ENCODE measurements at regions not wholly inside any gene's neighbourhood (a gene's known extent, or its start where the extent isn't known, plus 50 kb on each side); places are given as distances from the start of the nearest gene placed in this dataset.

GRCh38 chr20:1784586-1784985 lies 110.6 kb upstream of the SIRPA start:
- no peak for DNase-seq

GRCh38 chr20:1783245-1783644 lies 112.0 kb upstream of the SIRPA start:
- no peak for DNase-seq

- DNase-seq, result no peak
These were observed 113.0 kb upstream of the SIRPA start for GRCh38 chr20:1782181-1782580.

GRCh38 chr20:1779567-1779966 lies 115.6 kb upstream of the SIRPA start:
- no peak for DNase-seq

GRCh38 chr20:1778338-1778737 lies 116.9 kb upstream of the SIRPA start:
- no peak for DNase-seq

GRCh38 chr20:1777476-1777820 lies 117.8 kb upstream of the SIRPA start:
- DNase-seq, result no peak

- peak; percentile 52 to 75 for DNase-seq
These were observed 118.3 kb upstream of the SIRPA start for GRCh38 chr20:1776681-1777475.

GRCh38 chr20:1775117-1775516 lies 117.5 kb upstream of the SIRPG start:
- no peak for DNase-seq

GRCh38 chr20:1774479-1774878 lies 116.9 kb upstream of the SIRPG start:
- DNase-seq, result no peak

- no peak for DNase-seq
These were observed 116.2 kb upstream of the SIRPG start for GRCh38 chr20:1773816-1774215.

GRCh38 chr20:1769491-1769890 lies 111.9 kb upstream of the SIRPG start:
- DNase-seq, result no peak

- no peak for DNase-seq
These were observed 109.2 kb upstream of the SIRPG start for GRCh38 chr20:1766731-1767130.

- DNase-seq, result peak; percentile 56 to 75
These were observed 106.8 kb upstream of the SIRPG start for GRCh38 chr20:1764136-1765033.

- DNase-seq, result no peak
These were observed 104.0 kb upstream of the SIRPG start for GRCh38 chr20:1761598-1761997.

- DNase-seq, result no peak
These were observed 103.5 kb upstream of the SIRPG start for GRCh38 chr20:1761116-1761515.

- DNase-seq, result no peak
These were observed 101.2 kb upstream of the SIRPG start for GRCh38 chr20:1758765-1759164.

GRCh38 chr20:1757606-1758512 lies 100.3 kb upstream of the SIRPG start:
- no peak for DNase-seq

GRCh38 chr20:1757072-1757471 lies 99.5 kb upstream of the SIRPG start:
- no peak for DNase-seq

- DNase-seq, result no peak
These were observed 97.2 kb upstream of the SIRPG start for GRCh38 chr20:1754749-1755148.

- DNase-seq, result no peak
These were observed 96.7 kb upstream of the SIRPG start for GRCh38 chr20:1754306-1754705.

GRCh38 chr20:1752045-1752444 lies 94.5 kb upstream of the SIRPG start:
- DNase-seq, result no peak

- DNase-seq, result no peak
These were observed 91.2 kb upstream of the SIRPG start for GRCh38 chr20:1748777-1749176.

- DNase-seq, result no peak
These were observed 90.5 kb upstream of the SIRPG start for GRCh38 chr20:1747953-1748577.
